AG04450 (cell line): ENCODE measurements at regions not wholly inside any gene's neighbourhood (a gene's known extent, or its start where the extent isn't known, plus 50 kb on each side); places are given as distances from the start of the nearest gene placed in this dataset.

Source experiments
- CTCF ChIA-PET: fragments of 300-600, 350-600 bp; formaldehyde crosslinking; extraction: SDS; loops from one replicate; lab custom pipeline; 2022; ENCODE audit warnings: antibody characterized with exemption, inconsistent platforms; lab: Charles Lee
- POLR2A ChIA-PET: fragments of 350-600 bp; formaldehyde crosslinking; extraction: SDS; loops from one replicate; lab custom pipeline; 2021; ENCODE audit warnings: antibody characterized with exemption, inconsistent platforms; lab: Yijun Ruan, JAX
- DNase-seq: peaks from one replicate; pipeline ENCODE4 v3.0.0-alpha.2; 2011; ENCODE audit warnings: low read depth, low spot score
- H3K27ac ChIP-seq: one replicate; pipeline ENCODE4 v1.5.1; 2012; ENCODE audit warnings: low read depth, low read length, control low read depth
- H3K27me3 ChIP-seq: one replicate; pipeline ENCODE4 v1.6.0; 2012; ENCODE audit warnings: low read length; ENCODE audit not compliant: control insufficient read depth, insufficient read depth
- H3K4me3 ChIP-seq: 2 replicates; pipeline ENCODE4 v1.5.1; 2011; ENCODE audit warnings: mild to moderate bottlenecking, low read depth, low read length, control low read depth
- H3K9me3 ChIP-seq: 2 replicates; pipeline ENCODE4 v1.5.1; 2012; ENCODE audit warnings: low read length; ENCODE audit not compliant: control insufficient read depth, insufficient read depth
- TF ChIP-seq, protein P1 (sequence below): IDR thresholded peaks from 2 replicates; pipeline ENCODE4 v1.5.1; 2011; ENCODE audit warnings: low read depth, low read length, control low read depth, inconsistent platforms

GRCh38 chr11:71101606-71102005 lies 150.8 kb downstream of the SHANK2 start:
- Histone ChIP-seq H3K27me3 (no peaks in the 10 kb centered on the region), H3K9me3 (peaks cover 38% of the 10 kb centered on the region), H3K27ac (no peak overlapping the region), H3K4me3 (no peak overlapping the region)
- TF ChIP-seq, protein P1, sequence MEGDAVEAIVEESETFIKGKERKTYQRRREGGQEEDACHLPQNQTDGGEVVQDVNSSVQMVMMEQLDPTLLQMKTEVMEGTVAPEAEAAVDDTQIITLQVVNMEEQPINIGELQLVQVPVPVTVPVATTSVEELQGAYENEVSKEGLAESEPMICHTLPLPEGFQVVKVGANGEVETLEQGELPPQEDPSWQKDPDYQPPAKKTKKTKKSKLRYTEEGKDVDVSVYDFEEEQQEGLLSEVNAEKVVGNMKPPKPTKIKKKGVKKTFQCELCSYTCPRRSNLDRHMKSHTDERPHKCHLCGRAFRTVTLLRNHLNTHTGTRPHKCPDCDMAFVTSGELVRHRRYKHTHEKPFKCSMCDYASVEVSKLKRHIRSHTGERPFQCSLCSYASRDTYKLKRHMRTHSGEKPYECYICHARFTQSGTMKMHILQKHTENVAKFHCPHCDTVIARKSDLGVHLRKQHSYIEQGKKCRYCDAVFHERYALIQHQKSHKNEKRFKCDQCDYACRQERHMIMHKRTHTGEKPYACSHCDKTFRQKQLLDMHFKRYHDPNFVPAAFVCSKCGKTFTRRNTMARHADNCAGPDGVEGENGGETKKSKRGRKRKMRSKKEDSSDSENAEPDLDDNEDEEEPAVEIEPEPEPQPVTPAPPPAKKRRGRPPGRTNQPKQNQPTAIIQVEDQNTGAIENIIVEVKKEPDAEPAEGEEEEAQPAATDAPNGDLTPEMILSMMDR: no peak
- ChIA-PET CTCF (no interaction called here), POLR2A (no interaction called here)
- DNase-seq: no peak

GRCh38 chr11:71101046-71101445 lies 151.3 kb downstream of the SHANK2 start:
- no peak overlapping the region for H3K27ac ChIP-seq
- ChIA-PET CTCF (no interaction called here), POLR2A (no interaction called here)
- H3K9me3 ChIP-seq: peaks cover 38% of the 10 kb centered on the region
- H3K4me3 ChIP-seq: no peak overlapping the region
- no peak for DNase-seq
- no peaks in the 10 kb centered on the region for H3K27me3 ChIP-seq
- TF ChIP-seq, protein P1: no peak

- Histone ChIP-seq H3K4me3 (no peak overlapping the region), H3K27ac (no peak overlapping the region), H3K9me3 (peaks cover 46% of the 10 kb centered on the region), H3K27me3 (no peaks in the 10 kb centered on the region)
- no peak for DNase-seq
- POLR2A ChIA-PET: no interaction called here
- CTCF ChIA-PET: no interaction called here
- TF ChIP-seq, protein P1: no peak
Measured at GRCh38 chr11:71098776-71099175, 153.6 kb downstream of the SHANK2 start.

GRCh38 chr11:71097506-71098240 lies 154.7 kb downstream of the SHANK2 start:
- H3K27ac ChIP-seq: no peak overlapping the region
- H3K27me3 ChIP-seq: no peaks in the 10 kb centered on the region
- CTCF ChIA-PET: interaction anchor here (0.6 kb wide), 1 partner anchor 144 kb away, joined by 3 read pairs; no protein-coding TSS in a partner anchor
- POLR2A ChIA-PET: interaction anchor here (0.7 kb wide), 1 partner anchor 328 kb away, joined by 5 read pairs; no protein-coding TSS in a partner anchor
- no peak for DNase-seq
- H3K4me3 ChIP-seq: no peak overlapping the region
- peaks cover 41% of the 10 kb centered on the region for H3K9me3 ChIP-seq
- TF ChIP-seq, protein P1: no peak

DNA sequence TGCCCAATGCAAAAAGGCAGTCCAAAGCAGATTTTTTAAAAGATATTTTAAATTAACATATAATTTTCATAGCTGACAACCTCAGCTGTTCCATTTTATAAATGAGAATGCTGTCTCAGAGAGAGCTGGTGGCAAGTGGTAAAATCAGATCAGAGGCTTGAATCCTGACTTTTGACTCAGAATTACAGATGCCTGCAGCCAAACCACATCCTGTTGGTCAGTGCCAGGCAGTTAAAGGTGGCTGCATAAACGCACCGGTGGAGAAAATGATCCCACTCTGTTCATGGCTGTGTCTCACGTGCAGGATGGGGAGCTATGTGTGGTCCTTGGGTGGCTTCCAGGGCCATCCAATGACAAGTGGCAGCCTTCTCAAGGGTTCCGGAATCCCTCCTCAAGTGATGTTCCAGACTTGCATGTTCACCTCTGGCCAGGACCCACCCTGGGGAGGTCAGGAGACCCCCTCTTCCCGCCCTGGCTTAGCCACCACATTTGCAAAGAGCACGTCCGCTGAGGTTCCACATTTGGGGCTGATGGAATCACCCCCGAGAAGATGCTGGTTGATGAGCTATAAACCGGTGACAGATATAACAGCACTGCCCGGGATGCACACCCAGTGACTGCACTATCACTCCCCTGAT lies 155.5 kb downstream of the SHANK2 start:
- CTCF ChIA-PET: interaction anchor here (0.6 kb wide), 1 partner anchor 145 kb away, joined by 3 read pairs; no protein-coding TSS in a partner anchor

More for the DNA sequence above, 155.5 kb downstream of the SHANK2 start:
- TF ChIP-seq, protein P1: no peak
- H3K4me3 ChIP-seq: no peak overlapping the region
- POLR2A ChIA-PET: interaction anchor here (0.7 kb wide), 1 partner anchor 327 kb away, joined by 5 read pairs; no protein-coding TSS in a partner anchor
- H3K27me3 ChIP-seq: no peaks in the 10 kb centered on the region
- H3K27ac ChIP-seq: no peak overlapping the region
- H3K9me3 ChIP-seq: peaks cover 42% of the 10 kb centered on the region
- no peak for DNase-seq
